ENCODE measurements at regions not wholly inside any gene's neighbourhood (a gene's known extent, or its start where the extent isn't known, plus 50 kb on each side); places are given as distances from the start of the nearest gene placed in this dataset.

GRCh38 chr4:64625438-64625837, 216.2 kb upstream of the TECRL start:
- no peak for ATAC-seq (ENCODE audit: low read depth)
- ChIA-PET CTCF (no interaction called here), POLR2A (ENCODE audit: unreplicated experiment) (no interaction called here)
- Histone ChIP-seq H4K91ac (ENCODE audit: insufficient read depth, low read depth, low read length) (no peak overlapping the region), H2AFZ (replicated peaks; ENCODE audit: low read length, poor library complexity) (no peak overlapping the region), H3K9ac (ENCODE audit: low read depth, low read length) (no peak overlapping the region), H3K36me3 (ENCODE audit: control insufficient read depth, insufficient read depth, low read length) (no peaks in the 10 kb centered on the region), H3K9me1 (ENCODE audit: insufficient read depth, low read length) (no peaks in the 10 kb centered on the region), H3K56ac (ENCODE audit: extremely low read depth, insufficient read depth, low read length) (no peak overlapping the region), H3K4me2 (ENCODE audit: low read depth, low read length) (no peak overlapping the region), H3K18ac (ENCODE audit: low read depth, low read length) (no peak overlapping the region), H2BK20ac (ENCODE audit: low read depth, low read length) (no peak overlapping the region), H3K4me3 (ENCODE audit: insufficient read depth, low read depth, low read length) (no peak overlapping the region), H2BK5ac (ENCODE audit: low read depth, low read length, poor library complexity, severe bottlenecking) (no peak overlapping the region), H3K79me1 (ENCODE audit: low read depth in 1 of 2, low read length in 2 of 2) (no peaks in the 10 kb centered on the region), H3K23ac (ENCODE audit: low read depth, low read length) (no peak overlapping the region), H2BK15ac (ENCODE audit: low read depth, low read length) (no peak overlapping the region), H4K5ac (ENCODE audit: low read depth, low read length) (no peak overlapping the region), H4K20me1 (ENCODE audit: insufficient read depth, low read length) (no peaks in the 10 kb centered on the region), H4K8ac (ENCODE audit: low read depth in 2 of 2, low read length in 2 of 2) (no peak overlapping the region), H3K4me1 (ENCODE audit: control insufficient read depth, insufficient read depth, low read length) (no peaks in the 10 kb centered on the region), H2AK5ac (ENCODE audit: low read depth, low read length) (no peak overlapping the region), H3K4ac (ENCODE audit: low read depth, low read length) (no peak overlapping the region), H3K27me3 (ENCODE audit: control insufficient read depth, insufficient read depth, low read length) (no peaks in the 10 kb centered on the region), H3K27ac (ENCODE audit: insufficient read depth, low read length) (no peak overlapping the region), H3K9me3 (ENCODE audit: control insufficient read depth, insufficient read depth, low read length) (peaks cover 4% of the 10 kb centered on the region; the same call in 1 of the 2 replicates), H3K14ac (replicated peaks; ENCODE audit: low read depth, low read length) (no peak overlapping the region), H2BK120ac (ENCODE audit: low read depth, low read length) (no peak overlapping the region), H2AK9ac (replicated peaks; ENCODE audit: low read depth, low read length, poor library complexity) (no peak overlapping the region)
- TF ChIP-seq CEBPB (IDR thresholded peaks at IDR 0.05; ENCODE audit: low read depth, low read length) (no peak), MXI1 (IDR thresholded peaks at IDR 0.05; ENCODE audit: borderline replicate concordance, low read depth, low read length) (no peak), BHLHE40 (IDR thresholded peaks at IDR 0.05; ENCODE audit: low read depth, low read length) (no peak), ELK1 (IDR thresholded peaks at IDR 0.05; ENCODE audit: borderline replicate concordance, low read depth, low read length) (no peak), CTCF (conservative IDR thresholded peaks at IDR 0.05; ENCODE audit: low read depth, low read length) (no peak), FOS (IDR thresholded peaks at IDR 0.05; ENCODE audit: low read depth, low read length) (no peak), POLR2A (IDR thresholded peaks at IDR 0.05; ENCODE audit: low read depth, low read length) (no peak), MAZ (IDR thresholded peaks at IDR 0.05; ENCODE audit: borderline replicate concordance, low read depth, low read length) (no peak), RCOR1 (IDR thresholded peaks at IDR 0.05; ENCODE audit: insufficient replicate concordance, low read length) (no peak), MAFK (IDR thresholded peaks at IDR 0.05; ENCODE audit: low read depth, low read length) (no peak), SMC3 (IDR thresholded peaks at IDR 0.05; ENCODE audit: low read depth, low read length) (no peak), RFX5 (IDR thresholded peaks at IDR 0.05; ENCODE audit: low read depth, low read length) (no peak), CHD1 (IDR thresholded peaks at IDR 0.05; ENCODE audit: low read depth, low read length) (no peak), USF2 (IDR thresholded peaks at IDR 0.05; ENCODE audit: low read depth, low read length) (no peak), RAD21 (IDR thresholded peaks at IDR 0.05; ENCODE audit: low read length) (no peak), NFE2L2 (IDR thresholded peaks at IDR 0.05; ENCODE audit: low read depth, low read length) (no peak)
- dilution Hi-C loops (cut with HindIII; ENCODE audit: low sequenced_read_pairs, unreplicated experiment) (no loop called here), intact Hi-C loops (cut with micrococcal nuclease) (no loop called here), in situ Hi-C loops (cut with MboI; ENCODE audit: low sequenced_read_pairs) (no loop called here)
- no TSS peak for BruUV-seq (replicated peaks)
- no peak for DNase-seq
- no CpG with 5 or more reads among the region's 3 CpGs for WGBS, 2 experiments (ENCODE audit: extremely low coverage in 2 of 2, insufficient read length in 1 of 2)

Data from IMR-90 (cell line).